Lung (tissue), 11 donors: ENCODE measurements at regions not wholly inside any gene's neighbourhood (a gene's known extent, or its start where the extent isn't known, plus 50 kb on each side); places are given as distances from the start of the nearest gene placed in this dataset.
A peak's percentile ranks its signal among the peaks of the same experiment; 100 is the strongest.

Experiments
- ATAC-seq: fragments of 200-7000 bp; cut with Tn5 transposase; one replicate; pipeline ENCODE4 v1.9.1; 2020; ENCODE audit warnings: moderate number of reproducible peaks; ENCODE audit not compliant: insufficient read depth, low FRiP score
- DNase-seq, 3 donors: peaks; one replicate each; pipeline ENCODE4 v3.0.0-alpha.2; 2013 to 2017
- H3K27ac ChIP-seq, 2 donors: one replicate each; pipeline ENCODE4 v1.5.1; 2013; ENCODE audit warnings: mild to moderate bottlenecking in 2 of 2, moderate library complexity in 2 of 2, control low read depth in 1 of 2, inconsistent platforms in 1 of 2, low read depth in 1 of 2, low read length in 1 of 2
- H3K27me3 ChIP-seq, 3 donors: one replicate each; pipeline ENCODE4 v1.5.1; 2013; ENCODE audit warnings: low read length in 2 of 3; ENCODE audit not compliant: control insufficient read depth in 3 of 3, insufficient read depth in 3 of 3
- H3K36me3 ChIP-seq, 4 donors: one replicate each; pipeline ENCODE4 v1.5.1; 2013; ENCODE audit warnings: low read length in 4 of 4, mild to moderate bottlenecking in 1 of 4, moderate library complexity in 1 of 4; ENCODE audit not compliant: control insufficient read depth in 4 of 4, insufficient read depth in 4 of 4
- H3K4me1 ChIP-seq, 5 donors: one replicate each; pipeline ENCODE4 v1.5.1; 2013; ENCODE audit warnings: low read length in 5 of 5, mild to moderate bottlenecking in 2 of 5, moderate library complexity in 1 of 5; ENCODE audit not compliant: control insufficient read depth in 5 of 5, insufficient read depth in 5 of 5
- H3K4me3 ChIP-seq: one replicate; pipeline ENCODE4 v1.5.1; 2013; ENCODE audit warnings: mild to moderate bottlenecking, control low read depth, moderate library complexity
- H3K9ac ChIP-seq, 2 donors: one replicate each; pipeline ENCODE4 v1.5.1; 2013; ENCODE audit warnings: low read length in 2 of 2, control low read depth in 1 of 2; ENCODE audit not compliant: insufficient read depth in 1 of 2
- H3K9me3 ChIP-seq, 4 donors: one replicate each; pipeline ENCODE4 v1.5.1; 2013; ENCODE audit warnings: low read length in 3 of 4, mild to moderate bottlenecking in 1 of 4, moderate library complexity in 1 of 4; ENCODE audit not compliant: control insufficient read depth in 4 of 4, insufficient read depth in 3 of 4
- WGBS, 2 donors: extraction: QIAGEN DNeasy Blood & Tissue Kit; methylation state at CpG; one replicate each; pipeline ENCODE4 v1.1.7; 2013; 5-methylcytosine and 5-hydroxymethylcytosine counted together
- TF ChIP-seq, protein P1 (sequence below): IDR thresholded peaks from 2 replicates; pipeline ENCODE4 v1.5.1; 2012; ENCODE audit warnings: mild to moderate bottlenecking; ENCODE audit errors: control extremely low read depth, extremely low read depth
- donor health status: control.
- donor health status: control.
- donor health status: Bipolar disorder and iron deficiency.
- donor health status: healthy.
- donor health status: DM: yes; HTN: yes; CAD: no.

DNA sequence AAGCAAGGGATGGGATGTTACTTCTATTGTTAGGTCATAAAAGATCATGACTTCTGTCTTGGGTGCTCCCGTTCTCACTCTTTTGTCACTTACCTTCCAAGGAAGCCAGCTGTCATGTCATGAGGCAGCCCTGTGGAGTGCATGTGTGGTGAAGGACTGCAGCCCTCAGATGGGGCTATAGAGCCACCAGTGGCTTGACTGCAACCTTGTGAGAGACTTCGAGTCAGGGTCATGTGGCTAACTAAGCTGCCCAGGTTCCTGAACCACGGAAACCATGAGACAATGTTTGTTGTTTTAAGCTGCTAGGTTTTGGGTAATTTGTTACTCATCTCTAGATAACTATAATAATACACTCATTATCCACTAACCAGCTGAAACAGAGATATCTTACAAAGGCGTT, 477.1 kb downstream of the BTBD3 start:
- no peak overlapping the region for H3K9ac ChIP-seq
- H3K4me1 ChIP-seq: no peaks in the 10 kb centered on the region
- WGBS, 2 donors: 60 to 71% methylated on average over 4 of the region's 4 CpGs
- no peak overlapping the region for H3K4me3 ChIP-seq
- peaks cover 0 to 2% (median 0%) of the 10 kb centered on the region in 4 donors for H3K9me3 ChIP-seq
- H3K36me3 ChIP-seq: no peaks in the 10 kb centered on the region
- DNase-seq (no peak), ATAC-seq (no peak)
- H3K27ac ChIP-seq: no peak overlapping the region
- no peaks in the 10 kb centered on the region for H3K27me3 ChIP-seq
- TF ChIP-seq, protein P1, sequence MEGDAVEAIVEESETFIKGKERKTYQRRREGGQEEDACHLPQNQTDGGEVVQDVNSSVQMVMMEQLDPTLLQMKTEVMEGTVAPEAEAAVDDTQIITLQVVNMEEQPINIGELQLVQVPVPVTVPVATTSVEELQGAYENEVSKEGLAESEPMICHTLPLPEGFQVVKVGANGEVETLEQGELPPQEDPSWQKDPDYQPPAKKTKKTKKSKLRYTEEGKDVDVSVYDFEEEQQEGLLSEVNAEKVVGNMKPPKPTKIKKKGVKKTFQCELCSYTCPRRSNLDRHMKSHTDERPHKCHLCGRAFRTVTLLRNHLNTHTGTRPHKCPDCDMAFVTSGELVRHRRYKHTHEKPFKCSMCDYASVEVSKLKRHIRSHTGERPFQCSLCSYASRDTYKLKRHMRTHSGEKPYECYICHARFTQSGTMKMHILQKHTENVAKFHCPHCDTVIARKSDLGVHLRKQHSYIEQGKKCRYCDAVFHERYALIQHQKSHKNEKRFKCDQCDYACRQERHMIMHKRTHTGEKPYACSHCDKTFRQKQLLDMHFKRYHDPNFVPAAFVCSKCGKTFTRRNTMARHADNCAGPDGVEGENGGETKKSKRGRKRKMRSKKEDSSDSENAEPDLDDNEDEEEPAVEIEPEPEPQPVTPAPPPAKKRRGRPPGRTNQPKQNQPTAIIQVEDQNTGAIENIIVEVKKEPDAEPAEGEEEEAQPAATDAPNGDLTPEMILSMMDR: no peak

DNA sequence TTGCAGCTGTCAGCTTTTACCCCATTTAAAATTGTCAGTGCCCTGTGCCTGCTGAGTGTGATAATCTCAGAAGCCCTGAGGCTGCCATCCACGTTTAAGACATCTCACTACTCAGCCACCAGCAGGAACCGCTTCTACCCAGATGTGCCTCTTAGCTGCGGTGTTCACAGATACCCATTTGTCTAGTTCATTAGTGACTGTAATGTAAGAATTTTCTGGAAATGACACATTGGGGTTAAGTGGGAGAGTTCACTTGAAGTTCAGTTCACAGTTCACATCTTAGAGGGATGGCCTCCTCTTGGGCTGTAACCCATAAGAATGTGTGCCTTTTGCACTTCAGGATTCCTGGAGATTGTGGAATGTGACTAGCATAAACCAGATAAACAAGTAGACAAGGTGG, 477.7 kb downstream of the BTBD3 start:
- Histone ChIP-seq H3K9me3 (peaks cover 0 to 2% (median 0%) of the 10 kb centered on the region in 4 donors), H3K27me3 (no peaks in the 10 kb centered on the region), H3K27ac (no peak overlapping the region), H3K4me3 (no peak overlapping the region), H3K4me1 (no peaks in the 10 kb centered on the region), H3K36me3 (no peaks in the 10 kb centered on the region), H3K9ac (no peak overlapping the region)
- TF ChIP-seq, protein P1: no peak
- DNase-seq: peak in 1 of 3 donors; percentile 1
- WGBS, 2 donors: 64 to 76% methylated on average over 3 of the region's 3 CpGs
- ATAC-seq: no peak

DNA sequence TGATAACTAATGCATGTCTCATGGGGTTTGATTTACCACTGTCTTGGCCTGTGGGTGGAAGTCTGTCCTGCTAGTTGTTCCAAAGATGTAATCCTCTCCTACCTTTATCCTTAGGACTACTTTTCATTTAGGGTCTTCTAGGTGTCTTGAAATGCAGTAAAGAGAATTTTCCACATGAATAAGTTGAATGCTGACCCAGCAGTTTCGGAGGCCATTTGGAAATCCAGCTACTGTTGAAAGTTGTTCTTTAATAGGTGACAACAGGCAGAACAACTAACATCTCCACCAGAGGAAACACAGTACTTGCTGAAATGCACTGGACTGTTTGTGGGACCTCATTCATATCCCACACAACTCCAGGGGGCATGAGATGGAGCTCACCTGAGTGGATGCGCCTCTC, 478.1 kb downstream of the BTBD3 start:
- 94 to 98% methylated on average over 2 of the region's 2 CpGs for WGBS, 2 donors
- TF ChIP-seq, protein P1: no peak
- Histone ChIP-seq H3K27me3 (no peaks in the 10 kb centered on the region), H3K27ac (no peak overlapping the region), H3K4me3 (no peak overlapping the region), H3K9ac (no peak overlapping the region), H3K4me1 (no peaks in the 10 kb centered on the region), H3K9me3 (peaks cover 0 to 2% (median 0%) of the 10 kb centered on the region in 4 donors), H3K36me3 (no peaks in the 10 kb centered on the region)
- DNase-seq (no peak), ATAC-seq (no peak)

DNA sequence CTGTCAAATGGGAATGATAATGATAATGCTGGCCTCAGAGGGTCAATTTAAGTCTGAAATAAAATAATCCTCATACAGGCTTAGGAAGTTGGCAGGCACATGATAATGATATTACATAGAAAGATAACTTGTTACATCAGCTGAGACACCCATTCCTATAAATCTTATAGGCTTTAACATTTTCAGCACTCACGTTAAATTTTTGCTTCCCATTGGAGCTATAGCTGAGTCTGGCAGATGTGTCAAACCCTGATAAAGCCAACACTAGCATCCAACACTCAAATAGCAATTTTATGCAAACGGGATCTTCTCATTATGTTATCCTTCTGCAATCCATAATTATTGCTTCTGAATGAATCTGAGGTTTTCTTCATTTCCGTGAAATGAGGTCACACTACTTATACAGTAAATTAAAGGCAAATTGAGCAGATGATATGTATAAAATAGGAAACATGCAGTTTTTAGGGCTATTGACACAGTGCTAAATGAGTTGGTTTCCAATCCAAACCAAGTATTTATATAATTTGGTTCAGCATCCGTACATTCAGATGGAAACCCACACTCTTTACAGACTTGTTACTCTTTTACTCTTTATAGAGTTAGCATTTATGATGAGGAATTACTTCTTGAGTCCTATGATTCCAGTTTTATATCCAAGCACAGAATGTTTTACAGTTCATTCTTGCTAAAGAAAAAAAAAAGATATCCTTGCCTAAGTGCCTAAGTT, 481.6 kb downstream of the BTBD3 start:
- no peaks in the 10 kb centered on the region for H3K4me1 ChIP-seq
- H3K36me3 ChIP-seq: no peaks in the 10 kb centered on the region
- peaks cover 0 to 3% (median 0%) of the 10 kb centered on the region in 4 donors for H3K9me3 ChIP-seq
- no peak for DNase-seq
- no peak for ATAC-seq
- H3K4me3 ChIP-seq: no peak overlapping the region
- H3K27ac ChIP-seq: no peak overlapping the region
- 77 to 84% methylated on average over 4 of the region's 4 CpGs for WGBS, 2 donors
- H3K27me3 ChIP-seq: no peaks in the 10 kb centered on the region
- TF ChIP-seq, protein P1: no peak
- H3K9ac ChIP-seq: no peak overlapping the region
